HG02759 (cell line): ENCODE measurements at regions not wholly inside any gene's neighbourhood (a gene's known extent, or its start where the extent isn't known, plus 50 kb on each side); places are given as distances from the start of the nearest gene placed in this dataset.

ENCODE experiments used
- ATAC-seq: cut with Tn5 transposase; IDR thresholded peaks from one replicate; pipeline ENCODE4 v1.9.1; 2021; ENCODE audit warnings: mild to moderate bottlenecking, moderate library complexity; ENCODE audit not compliant: unreplicated experiment

DNA sequence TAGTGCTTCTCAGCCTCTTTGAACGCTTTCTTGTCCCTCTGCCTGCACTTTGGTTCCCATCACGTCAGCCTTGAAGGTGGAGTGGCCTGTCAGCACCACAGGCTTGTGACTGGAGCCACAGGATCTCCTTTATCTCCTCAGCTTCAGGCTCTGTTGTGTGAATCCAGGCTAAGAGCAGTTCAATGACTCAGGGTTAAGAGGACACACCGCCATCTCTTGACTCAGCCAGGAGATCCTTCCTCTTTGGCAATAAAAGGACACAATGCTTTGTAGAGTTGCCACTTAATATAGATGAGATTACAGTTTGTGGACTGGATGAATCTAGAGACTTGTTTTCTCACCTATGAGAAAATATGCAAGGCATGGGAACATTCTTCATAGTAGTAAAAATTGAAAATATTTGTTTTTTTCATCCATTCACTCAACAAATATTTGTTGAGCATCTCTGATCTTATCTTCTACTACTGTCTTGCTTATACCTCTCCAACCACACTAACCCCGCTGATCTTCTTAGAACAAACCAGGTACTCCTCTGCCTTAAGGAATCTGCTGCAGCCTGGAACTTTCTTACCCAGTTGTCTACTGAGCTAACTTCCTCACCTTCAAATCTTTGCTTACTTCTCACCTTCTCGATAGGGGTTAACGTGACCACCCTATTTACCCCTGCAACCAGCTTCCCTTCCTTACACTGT is 62.3 kb downstream of the UCHL1 start:
- no peak for ATAC-seq

DNA sequence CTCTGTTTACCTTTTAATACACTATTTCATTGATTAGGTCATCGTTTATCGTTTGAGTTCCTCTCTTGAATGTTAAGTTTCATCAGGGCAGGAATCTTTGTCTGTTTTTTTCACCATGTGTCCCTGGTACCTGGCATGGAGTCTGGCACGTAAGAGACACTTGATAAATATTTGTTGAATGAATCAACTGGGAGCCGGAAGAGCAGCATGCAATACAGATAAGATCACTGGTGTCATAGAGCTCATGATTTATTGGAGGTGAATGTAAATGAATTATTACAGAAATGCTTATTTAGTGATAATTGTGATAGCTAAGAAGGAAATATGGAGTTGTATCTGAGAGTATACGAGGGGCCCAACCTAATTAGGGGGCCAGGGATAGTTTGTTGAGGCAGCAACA is 62.8 kb downstream of the UCHL1 start:
- no peak for ATAC-seq

- no peak for ATAC-seq
Observed at GRCh38 chr4:41320278-41320677, 63.5 kb downstream of the UCHL1 start.

- ATAC-seq, result no peak
Observed at GRCh38 chr4:41320786-41321185, 64.1 kb downstream of the UCHL1 start.

GRCh38 chr4:41321216-41321945 is 64.7 kb downstream of the UCHL1 start:
- no peak for ATAC-seq

DNA sequence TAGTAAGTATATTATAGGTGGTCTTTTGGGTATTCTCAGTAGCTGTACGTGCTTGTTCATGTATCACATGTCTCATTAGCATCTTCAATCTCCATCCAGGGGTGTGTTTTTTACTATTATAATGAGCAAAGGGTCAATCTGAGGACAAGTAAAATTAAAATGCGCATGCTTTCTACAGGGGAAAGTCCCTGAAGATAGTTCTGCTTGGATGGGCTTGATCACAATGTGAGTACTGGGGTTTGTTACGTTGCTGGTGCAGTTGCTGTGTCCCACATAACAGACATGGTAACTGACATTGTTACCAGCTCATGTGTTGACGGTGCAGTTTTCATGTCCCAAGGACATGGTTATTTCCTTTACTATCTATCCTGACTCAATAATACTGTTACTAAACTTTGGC is 65.9 kb downstream of the UCHL1 start:
- ATAC-seq, result no peak

DNA sequence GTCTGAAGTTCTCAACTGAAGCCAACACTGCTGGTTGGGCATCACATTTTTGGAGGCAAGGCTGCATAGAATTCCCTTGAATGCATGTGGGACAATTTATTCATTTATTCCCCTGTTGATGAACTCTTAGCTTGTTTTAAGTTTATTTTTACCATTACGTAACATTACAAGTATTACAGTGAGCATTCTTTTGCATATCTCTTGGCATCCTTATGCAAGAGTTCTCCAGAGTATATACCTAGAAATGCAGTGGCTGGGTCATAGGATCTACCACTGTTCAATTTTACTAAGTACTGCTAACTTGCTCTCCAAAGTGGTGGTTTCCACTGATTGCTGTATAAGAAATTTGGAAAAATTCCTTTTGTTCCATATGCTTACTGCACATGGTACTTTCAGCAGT is 66.5 kb downstream of the UCHL1 start:
- ATAC-seq, result no peak

DNA sequence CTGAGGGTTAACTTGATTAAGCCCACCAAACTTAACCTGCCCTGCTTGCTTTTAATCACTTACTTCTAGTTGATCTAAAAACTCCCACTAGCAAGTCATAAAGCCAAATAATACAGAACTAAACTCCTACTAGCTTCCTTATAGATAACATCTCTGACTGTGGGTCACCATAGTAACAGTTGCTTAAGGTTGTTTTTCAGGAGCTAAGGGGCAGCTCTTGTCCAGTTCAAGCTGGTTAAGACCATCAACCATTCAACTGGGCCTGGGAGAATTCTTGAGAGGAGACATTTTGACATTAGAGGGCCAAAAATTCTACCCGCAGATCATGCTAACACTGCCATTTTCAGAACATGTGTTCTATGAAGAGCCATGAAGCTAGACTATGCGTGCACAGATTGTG is 67.0 kb downstream of the UCHL1 start:
- ATAC-seq, result no peak

GRCh38 chr4:41324861-41325260 is 68.1 kb downstream of the UCHL1 start:
- no peak for ATAC-seq

- ATAC-seq, result no peak
Observed at GRCh38 chr4:41325901-41326300, 69.2 kb downstream of the UCHL1 start.

DNA sequence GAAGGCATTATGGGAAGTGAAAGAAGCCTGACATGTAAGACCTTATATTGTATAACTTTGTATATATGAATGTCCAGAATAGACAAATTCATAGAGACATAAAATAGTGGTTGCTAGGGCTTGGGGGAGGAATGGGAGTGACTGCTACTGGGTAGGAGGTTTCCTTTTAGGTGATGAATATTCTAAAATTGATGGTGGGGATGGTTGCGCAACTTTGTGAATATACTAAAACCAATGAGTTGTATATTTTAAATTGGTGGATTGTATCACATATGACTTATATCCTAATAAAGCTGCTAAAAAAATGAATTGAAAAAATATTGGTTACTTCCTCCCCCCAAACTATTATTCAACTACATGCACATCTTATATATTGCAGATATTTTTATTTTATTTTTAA is 70.0 kb downstream of the UCHL1 start:
- ATAC-seq, result no peak

DNA sequence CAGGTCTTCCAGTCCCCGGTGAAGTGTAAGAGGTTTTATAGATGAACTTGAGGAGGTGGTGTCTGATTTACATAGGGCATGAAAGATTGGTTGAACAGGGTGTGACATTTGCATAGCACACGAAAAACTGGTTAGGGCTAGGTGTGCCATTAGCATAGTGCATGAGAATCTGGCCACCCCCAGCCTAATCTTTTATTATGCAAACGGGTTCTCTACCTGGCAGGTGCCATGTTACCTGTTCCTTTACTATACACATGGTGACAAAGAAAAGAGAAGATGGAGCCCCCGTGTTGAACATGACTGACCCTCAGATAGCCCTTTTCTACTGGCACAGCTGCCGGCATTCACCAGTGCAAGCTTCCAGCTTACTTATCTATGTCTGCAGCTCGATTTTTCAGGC is 71.0 kb downstream of the UCHL1 start:
- no peak for ATAC-seq

- ATAC-seq, result no peak
Observed at GRCh38 chr4:41329361-41329760, 72.6 kb downstream of the UCHL1 start.

DNA sequence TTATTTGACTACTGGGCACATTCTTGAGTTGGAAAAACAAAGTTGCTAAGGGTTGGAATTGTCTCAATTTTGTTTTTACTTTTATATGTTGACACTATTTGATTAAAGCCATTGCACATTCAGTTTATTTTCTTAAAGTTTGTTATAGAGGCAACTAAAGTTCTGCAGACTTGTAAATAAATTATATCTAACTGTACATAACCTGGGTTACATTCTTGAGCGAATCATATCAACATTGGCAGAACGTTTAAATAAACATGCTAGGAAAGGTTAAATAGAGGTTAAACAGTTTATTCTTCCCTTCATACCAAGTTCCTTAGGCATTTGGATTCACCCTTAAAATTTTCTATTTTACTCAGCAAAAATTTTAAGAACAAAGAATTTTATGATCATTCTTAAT is 74.5 kb downstream of the UCHL1 start:
- no peak for ATAC-seq

DNA sequence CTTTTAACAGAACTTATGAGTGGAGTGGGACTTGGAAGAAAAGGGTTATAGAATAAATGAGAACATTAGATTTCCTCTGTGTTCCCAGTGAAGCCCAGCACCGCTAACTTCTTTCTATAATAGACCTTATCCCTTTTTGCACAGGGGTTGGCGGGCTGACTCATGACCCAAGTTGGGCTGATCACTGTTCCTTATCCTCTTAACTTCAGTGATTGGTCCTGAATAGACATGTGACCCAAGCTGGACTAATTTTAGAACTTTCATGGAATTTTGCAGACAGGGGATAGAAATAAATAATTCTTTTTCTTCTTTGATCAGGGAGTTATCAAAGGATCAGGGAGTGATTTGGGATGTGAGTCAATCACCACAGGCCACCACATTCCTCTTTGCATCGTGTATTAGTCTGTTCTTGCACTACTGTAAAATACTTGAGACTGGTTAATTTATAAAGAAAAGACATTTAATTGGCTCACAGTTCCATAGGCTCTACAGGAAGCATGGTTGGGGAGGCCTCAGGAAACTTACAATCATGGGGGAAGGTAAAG is 75.9 kb downstream of the UCHL1 start:
- ATAC-seq, result no peak

DNA sequence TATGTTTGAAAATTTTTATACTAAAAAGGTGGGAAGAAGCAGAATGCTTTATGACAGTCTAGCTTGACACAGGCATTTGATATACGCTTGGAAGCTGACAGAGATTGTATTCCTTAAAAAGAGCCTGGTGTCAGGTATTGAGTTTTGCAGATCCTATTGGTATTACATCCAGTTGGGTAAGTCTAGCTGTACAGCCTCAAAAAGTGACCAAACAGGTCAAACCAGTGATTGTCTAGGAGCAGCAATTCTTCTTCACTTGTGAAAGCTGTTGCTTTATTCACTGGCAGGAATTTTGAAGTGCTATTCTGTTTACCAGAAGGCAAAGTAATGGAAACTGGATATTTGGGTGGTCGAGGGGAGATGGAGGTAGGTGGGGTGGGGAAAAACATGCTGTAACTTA is 77.5 kb downstream of the UCHL1 start:
- no peak for ATAC-seq

DNA sequence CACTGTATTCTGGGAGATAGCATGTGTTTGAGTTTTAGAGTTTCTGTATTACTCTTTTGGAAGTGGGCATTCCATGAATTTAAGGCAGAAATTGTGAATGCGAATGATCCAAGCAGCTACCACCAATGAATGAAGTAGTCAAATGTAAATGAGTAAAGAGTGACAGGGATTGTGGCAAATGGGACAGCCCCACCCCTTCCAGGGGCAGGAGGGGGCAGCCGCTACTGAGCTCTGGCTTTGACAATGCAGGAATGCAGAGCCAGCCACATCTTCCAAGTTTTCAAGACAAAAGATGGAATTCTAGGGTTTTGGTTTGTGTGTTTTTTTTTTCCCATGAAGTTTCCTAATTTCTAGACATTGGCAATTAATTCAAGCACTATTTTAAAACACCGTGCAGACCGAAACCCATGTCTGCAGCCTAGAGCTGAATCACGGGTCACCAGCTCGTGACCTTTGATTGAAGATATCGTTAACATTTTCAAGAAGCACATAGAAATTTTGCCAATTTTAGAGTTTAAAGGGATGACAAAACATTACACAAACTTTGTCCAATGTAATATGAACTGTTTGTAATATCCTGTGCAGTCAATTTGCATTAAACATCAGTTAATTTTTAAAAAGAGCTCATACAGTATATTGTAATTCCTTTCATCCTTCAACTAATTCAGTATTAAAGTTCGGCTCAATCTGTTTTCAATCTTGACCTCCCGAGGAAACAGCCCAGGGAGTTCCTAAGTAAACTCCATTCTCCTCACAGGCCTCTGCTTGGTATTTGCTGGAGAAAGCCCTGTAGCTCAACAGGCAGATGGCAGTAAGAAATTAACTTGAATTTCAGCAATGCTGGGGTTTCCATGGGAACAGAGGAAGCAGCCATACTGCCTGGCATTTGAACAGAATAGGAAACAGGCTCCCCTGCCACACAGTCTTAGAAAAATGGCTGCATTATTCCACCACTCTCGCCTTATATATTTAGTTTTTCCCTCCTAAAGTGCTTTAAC is 83.4 kb downstream of the UCHL1 start:
- ATAC-seq, result no peak

DNA sequence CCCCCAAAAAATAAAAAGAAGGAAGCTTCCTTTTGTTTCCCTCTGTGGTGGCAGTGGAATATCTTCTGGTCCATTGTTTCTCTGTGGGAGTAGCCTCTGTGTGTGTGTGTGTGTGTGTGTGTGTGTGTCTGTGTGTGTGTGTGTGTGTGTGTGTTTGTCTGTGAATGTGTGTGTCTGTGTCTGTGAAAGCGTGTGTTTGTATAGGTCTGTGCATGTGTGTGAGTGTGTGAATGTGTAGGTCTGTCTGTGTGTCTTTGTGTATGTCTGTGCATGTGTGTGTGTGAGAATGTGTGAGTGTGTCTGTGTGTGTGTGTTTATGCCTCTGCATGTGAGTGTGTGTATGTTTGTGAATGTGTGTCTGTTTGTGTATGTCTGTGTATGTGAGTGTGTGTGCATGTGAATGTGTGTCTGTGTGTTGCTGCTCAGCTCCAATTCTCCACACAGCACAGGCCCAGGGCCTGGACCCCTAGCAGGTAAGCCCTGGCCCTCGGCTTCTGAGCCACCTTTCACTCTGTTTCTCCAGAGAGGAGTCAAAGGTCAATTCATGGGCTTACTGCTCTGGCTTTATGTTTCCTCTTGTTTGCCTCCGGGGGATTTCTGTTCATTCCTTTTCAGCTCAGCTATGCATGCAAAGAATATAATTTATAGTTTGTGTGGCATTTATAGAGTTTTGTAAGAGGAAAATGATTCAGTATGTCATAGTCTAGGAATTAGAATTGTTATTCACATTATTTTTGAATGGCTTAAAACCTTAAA is 89.8 kb downstream of the UCHL1 start:
- ATAC-seq, result no peak

DNA sequence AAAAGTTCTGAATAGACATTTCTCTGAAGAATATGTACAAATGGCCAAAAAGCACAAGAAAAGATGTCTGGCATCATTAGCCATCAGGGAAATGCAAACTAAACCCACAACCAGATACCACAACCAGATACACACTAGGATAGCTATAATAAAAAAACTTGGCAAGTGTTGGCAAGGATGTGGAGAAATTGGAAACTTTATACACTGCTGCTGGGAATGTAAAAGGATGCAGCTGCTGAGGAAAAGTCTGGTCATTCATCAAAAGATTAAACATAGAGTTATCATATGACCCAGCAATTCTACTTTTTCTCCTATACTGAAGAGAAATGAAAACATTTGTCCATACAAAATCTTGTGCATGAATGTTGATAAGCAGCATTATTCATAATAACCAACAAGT is 92.3 kb downstream of the UCHL1 start:
- ATAC-seq, result no peak

DNA sequence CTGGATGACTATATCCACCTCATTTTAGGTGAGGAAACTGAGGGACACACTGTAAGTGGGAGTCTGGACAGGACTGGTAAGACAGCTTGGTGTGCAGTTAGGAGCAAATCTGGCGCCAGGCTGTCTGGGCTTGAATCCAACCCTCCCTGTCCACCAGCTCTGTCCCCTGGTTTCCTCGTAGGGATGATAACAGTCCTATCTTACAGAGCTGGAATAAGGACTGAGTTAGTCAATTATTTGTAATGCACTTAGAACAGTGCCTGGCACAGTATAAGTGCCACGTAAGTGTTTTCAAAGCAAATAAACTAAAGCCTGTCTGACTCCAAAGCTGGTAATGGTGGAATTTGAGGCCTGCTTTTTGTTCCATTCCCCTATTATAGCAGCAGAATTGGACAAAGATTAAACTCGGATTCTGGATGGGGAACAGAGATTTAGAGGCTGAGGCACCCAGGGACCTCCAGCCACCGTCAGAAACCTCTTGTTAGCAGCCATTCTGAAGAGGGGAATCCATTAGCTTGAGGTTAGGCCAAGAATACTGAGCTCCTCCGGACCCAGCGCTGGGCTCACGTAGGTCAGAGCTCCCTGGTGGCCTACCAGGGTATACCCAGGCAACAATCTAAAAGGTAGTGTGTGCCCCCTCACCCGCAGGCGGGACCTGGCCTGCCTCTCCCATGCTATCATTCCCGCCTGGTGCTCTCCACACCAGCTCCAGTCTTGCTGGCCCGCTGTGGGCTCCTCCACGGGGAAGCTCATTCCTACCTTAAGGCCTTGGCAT is 102.1 kb downstream of the UCHL1 start:
- ATAC-seq, result no peak
